ENCODE measurements at regions not wholly inside any gene's neighbourhood (a gene's known extent, or its start where the extent isn't known, plus 50 kb on each side); places are given as distances from the start of the nearest gene placed in this dataset.

- no peak for DNase-seq (ENCODE audit: extremely low spot score)
- TF ChIP-seq, protein P1, sequence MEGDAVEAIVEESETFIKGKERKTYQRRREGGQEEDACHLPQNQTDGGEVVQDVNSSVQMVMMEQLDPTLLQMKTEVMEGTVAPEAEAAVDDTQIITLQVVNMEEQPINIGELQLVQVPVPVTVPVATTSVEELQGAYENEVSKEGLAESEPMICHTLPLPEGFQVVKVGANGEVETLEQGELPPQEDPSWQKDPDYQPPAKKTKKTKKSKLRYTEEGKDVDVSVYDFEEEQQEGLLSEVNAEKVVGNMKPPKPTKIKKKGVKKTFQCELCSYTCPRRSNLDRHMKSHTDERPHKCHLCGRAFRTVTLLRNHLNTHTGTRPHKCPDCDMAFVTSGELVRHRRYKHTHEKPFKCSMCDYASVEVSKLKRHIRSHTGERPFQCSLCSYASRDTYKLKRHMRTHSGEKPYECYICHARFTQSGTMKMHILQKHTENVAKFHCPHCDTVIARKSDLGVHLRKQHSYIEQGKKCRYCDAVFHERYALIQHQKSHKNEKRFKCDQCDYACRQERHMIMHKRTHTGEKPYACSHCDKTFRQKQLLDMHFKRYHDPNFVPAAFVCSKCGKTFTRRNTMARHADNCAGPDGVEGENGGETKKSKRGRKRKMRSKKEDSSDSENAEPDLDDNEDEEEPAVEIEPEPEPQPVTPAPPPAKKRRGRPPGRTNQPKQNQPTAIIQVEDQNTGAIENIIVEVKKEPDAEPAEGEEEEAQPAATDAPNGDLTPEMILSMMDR (IDR thresholded peaks at IDR 0.05; ENCODE audit: control extremely low read depth, extremely low read depth, low read depth, missing control alignments): no peak
- CTCF ChIA-PET: no interaction called here
- POLR2A ChIA-PET: no interaction called here
Observed at GRCh38 chr5:135249658-135250057, 149.4 kb downstream of the MACROH2A1 start.

DNA sequence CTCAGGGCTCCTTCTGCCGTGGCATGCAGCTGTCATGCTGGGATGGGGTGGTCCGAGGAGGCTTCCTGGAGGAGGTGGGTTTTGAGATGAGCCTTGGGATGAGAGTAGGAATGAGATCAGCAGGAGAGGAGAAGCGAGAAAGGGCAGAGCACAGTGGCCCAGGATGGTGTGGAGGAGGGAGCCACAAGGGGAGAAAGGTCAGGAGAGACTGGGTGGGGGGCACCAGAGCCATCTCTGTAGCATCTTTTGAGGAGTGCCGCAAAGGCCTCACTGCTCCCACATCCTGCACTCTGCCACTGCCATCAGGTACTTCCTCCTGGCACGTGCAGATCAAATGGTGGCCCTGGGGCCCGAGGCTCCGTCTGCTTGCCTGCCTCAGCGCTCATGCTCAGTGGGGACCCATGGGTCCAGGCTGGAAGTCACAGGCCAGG lies 150.2 kb downstream of the MACROH2A1 start:
- no peak for DNase-seq (ENCODE audit: extremely low spot score)
- ChIA-PET POLR2A (no interaction called here), CTCF (no interaction called here)
- TF ChIP-seq, protein P1 (IDR thresholded peaks at IDR 0.05; ENCODE audit: control extremely low read depth, extremely low read depth, low read depth, missing control alignments): no peak

DNA sequence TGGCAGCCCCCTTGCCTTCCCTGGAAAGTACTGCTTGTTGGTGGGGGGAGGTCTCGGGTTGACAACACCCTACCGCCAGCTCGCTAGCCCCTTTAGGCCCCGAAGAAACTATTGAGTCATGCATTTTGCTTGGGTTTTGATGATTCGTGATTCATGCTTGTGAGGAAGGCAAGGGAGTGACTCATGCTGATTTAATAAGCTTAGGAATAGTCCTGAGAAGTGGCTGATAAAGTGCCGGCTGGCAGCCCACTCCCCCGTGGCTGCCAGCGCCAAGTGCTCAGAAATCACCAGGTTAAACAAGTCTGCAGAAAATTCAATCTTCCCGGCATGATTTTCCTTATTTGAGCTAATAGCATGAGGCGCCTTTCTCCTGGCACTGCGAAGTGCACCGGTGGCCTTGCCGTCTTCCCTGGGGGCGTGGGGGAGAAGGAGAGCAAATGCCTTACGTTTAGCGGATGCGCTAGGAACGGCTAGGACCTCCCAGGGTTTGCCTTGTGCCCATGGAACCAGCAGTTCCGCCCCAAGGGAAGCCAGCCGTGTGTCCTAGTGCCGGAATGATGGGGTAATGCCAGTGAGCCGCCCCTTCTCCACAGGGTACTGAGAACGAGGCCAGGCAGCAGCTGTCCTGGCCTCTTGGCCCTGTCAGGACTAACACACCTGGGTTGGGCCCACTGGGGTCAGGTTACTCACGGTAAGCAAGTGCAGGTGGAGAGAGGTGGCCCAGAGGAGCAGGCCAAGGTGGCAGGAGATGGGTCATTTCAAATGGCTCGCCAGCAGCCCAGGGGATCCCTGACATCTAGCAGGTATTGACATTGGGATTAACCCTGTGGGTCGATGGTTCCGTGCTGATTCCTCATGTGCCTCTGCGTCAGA lies 151.9 kb downstream of the MACROH2A1 start:
- POLR2A ChIA-PET: no interaction called here
- TF ChIP-seq, protein P1 (IDR thresholded peaks at IDR 0.05; ENCODE audit: control extremely low read depth, extremely low read depth, low read depth, missing control alignments): no peak
- no peak for DNase-seq (ENCODE audit: extremely low spot score)

DNA sequence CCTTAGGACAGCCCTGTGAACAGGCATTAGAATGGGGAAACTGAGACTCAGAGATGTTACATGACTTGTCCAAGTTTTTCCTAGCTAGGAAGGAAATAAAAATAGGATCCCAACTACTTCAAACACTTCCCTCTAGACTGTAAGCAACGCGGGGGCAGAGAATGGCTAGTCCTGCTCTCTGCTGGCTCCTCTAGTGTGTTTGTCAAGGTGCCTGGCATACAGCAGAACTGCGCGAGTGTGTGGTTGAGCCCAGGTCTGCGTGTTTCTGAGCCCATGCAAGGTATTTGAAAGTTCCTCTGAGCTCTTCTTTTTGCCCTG lies 152.5 kb downstream of the MACROH2A1 start:
- CTCF ChIA-PET: interaction anchor here (1.4 to 1.7 kb wide), 2 partner anchors 10 to 11 kb away, joined by 3 to 7 read pairs; no protein-coding TSS in a partner anchor
- POLR2A ChIA-PET: no interaction called here
- TF ChIP-seq, protein P1 (IDR thresholded peaks at IDR 0.05; ENCODE audit: control extremely low read depth, extremely low read depth, low read depth, missing control alignments): no peak

More for the DNA sequence above, 151.9 kb downstream of the MACROH2A1 start:
- CTCF ChIA-PET: interaction anchor here (1.0 to 1.7 kb wide), 3 partner anchors 10 to 17 kb away, joined by 3 to 7 read pairs (median 3); no protein-coding TSS in a partner anchor

DNA sequence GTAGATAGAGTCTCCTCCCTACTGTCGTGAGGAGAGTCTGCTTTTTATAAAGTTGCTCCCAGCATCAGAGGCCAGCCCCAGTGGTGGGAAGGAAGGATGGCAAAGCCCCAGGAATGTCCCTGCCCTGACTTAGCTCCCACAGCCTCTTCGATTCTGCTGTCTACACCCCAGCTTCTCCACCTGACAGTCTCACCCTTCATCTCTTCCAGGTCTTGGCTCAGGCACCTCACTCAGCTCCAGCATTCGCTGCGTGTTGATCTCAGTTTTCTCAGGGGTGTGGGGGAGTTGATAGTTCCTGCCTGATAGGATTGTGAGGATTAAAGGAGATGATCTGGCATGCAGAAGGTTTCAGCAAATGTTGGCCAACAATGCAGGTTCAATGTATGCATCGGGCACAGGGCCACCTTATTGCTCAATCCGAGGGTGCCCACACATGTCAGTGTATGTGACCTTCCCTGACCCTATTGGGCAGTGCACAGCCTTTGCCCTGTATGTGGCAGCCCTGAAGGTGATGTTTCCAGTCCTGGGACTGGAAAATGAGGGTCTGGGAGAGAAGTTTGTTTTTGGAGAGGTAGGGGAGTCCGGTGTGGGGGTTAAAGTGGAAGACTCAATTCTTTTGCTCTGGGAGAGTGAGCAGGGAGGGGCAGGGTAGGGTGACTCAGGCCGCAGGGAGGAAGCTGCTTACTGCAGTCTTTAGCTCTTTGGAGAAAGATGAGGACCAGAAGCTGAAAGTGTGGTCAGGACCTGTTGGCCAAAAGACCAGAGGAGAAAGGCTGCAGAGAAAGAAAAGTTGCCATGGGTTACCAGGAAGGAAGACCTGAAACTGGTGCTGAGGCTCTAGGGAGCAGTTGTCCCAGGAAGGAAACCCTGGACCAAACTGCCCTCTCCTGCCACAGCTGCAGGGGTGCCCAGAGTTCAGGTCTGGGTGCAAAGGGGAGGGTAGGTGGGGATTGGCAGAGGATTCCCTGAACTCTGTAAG lies 153.2 kb downstream of the MACROH2A1 start:
- ChIA-PET POLR2A (no interaction called here), CTCF (interaction anchor here (1.4 to 1.7 kb wide), 2 partner anchors 9 to 10 kb away, joined by 3 to 7 read pairs; no protein-coding TSS in a partner anchor)
- TF ChIP-seq, protein P1 (IDR thresholded peaks at IDR 0.05; ENCODE audit: control extremely low read depth, extremely low read depth, low read depth, missing control alignments): no peak
- DNase-seq (ENCODE audit: extremely low spot score): no peak

More for the DNA sequence above, 152.5 kb downstream of the MACROH2A1 start:
- DNase-seq (ENCODE audit: extremely low spot score): no peak

DNA sequence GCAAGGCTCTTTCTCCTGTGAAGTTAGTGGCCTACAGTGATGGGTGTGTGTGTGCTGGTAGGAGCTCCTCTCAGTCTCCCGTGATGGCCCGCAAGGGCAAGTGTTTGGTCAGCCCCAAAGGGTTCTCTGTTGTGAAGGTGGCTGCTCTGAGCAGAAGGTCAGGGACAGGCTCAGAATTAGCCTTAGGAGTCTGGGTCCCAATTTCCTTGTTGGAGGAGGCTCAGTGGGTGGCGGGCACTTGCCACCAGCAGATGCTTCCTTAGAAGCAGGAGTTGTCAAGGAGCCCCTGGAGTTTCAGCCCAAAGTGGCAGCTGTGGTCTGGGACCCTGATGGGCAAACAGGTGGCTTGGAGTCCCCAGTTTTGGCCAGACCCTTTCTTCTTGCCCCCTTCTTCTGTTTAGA lies 154.4 kb downstream of the MACROH2A1 start:
- ChIA-PET POLR2A (no interaction called here), CTCF (no interaction called here)
- TF ChIP-seq, protein P1 (IDR thresholded peaks at IDR 0.05; ENCODE audit: control extremely low read depth, extremely low read depth, low read depth, missing control alignments): no peak
- DNase-seq (ENCODE audit: extremely low spot score): no peak

Data from GM10248 (cell line).